ENCODE measurements at regions not wholly inside any gene's neighbourhood (a gene's known extent, or its start where the extent isn't known, plus 50 kb on each side); places are given as distances from the start of the nearest gene placed in this dataset.

DNA sequence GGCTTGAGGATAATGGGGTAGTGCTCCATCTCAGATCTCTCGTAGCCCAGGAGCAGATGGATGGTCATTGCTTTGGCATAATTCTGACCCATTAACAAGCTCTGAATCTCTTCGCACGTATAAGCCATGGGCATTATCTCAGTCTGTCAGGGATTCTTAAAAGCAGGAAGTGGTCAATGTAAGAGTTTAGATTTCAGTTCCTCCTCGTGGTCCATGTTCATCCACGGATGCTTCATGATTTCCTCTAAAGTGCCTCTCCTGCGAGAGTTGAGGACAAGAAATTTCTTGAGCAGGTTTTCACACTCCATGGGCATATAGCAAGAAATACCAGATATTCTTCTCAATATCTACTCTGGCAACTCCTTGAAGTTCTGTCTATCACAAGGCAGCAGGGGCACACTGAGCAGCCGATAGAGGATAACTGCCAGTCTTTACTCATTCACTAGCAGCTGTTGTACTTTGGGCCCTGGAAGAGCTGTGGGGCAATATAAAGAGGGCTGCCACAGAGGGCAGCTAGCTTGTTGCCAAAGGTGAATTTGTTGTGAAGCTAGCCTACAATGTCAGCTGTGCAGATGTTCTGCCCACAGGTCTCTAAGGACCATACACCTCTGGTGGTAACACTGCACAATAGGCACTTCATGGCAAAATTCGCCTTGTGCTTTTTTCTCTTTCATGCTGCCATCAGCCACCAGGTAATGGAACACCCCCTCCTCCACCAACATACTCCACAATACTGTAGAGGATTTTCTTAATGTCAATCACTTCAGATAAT, 52.0 kb upstream of the WDR17 start:
- no peaks in the 10 kb centered on the region for H3K27me3 Mint-ChIP-seq
- H3K4me1 Mint-ChIP-seq = peaks cover 14 to 23% (median 22%) of the 10 kb centered on the region in 3 donors
- peak overlapping the region in 1 of 3 donors; percentile 72 for H3K27ac Mint-ChIP-seq
- H3K36me3 Mint-ChIP-seq = peaks cover 1% of the 10 kb centered on the region
- H3K4me3 Mint-ChIP-seq = peak overlapping the region in 2 of 4 donors; percentile 58 to 86
- peaks cover 0 to 5% (median 0%) of the 10 kb centered on the region in 3 donors for H3K9me3 Mint-ChIP-seq

DNA sequence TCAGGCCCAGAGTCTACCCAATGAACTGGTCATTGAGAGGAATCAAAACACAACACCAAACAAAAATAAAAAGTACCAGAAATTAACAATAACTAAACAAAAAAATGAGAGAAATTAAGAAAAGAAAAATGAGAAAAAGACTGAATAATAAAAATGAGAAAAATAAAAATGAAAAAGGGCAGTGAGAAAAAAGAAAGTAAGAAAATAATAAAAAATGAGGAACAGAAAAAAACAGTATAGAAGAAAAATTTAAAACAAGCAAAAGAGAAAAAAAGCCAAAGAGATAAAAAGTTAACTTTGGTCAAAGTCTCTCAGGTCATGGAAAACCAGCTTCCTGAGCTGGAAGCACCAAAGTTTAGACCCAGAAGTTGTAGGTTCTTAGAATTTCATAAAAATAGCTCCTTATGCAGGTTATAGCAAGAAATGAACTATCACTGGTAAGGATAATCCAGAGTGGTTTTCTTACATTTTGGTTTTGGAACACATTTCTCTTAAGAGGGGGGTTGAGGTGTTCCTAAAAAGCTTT, 51.0 kb upstream of the WDR17 start:
- H3K27ac Mint-ChIP-seq = peak overlapping the region in 1 of 3 donors; percentile 64
- H3K36me3 Mint-ChIP-seq = peaks cover 1% of the 10 kb centered on the region
- peaks cover 14 to 23% (median 22%) of the 10 kb centered on the region in 3 donors for H3K4me1 Mint-ChIP-seq
- peaks cover 2% of the 10 kb centered on the region for H3K27me3 Mint-ChIP-seq
- peak overlapping the region in 2 of 4 donors; percentile 39 to 48 for H3K4me3 Mint-ChIP-seq
- H3K9me3 Mint-ChIP-seq = peaks cover 0 to 3% (median 0%) of the 10 kb centered on the region in 3 donors
